KMS-11 (cell line): ENCODE measurements at regions not wholly inside any gene's neighbourhood (a gene's known extent, or its start where the extent isn't known, plus 50 kb on each side); places are given as distances from the start of the nearest gene placed in this dataset.

Source experiments
- H2AFZ ChIP-seq: fragments of 200-600 bp; sonication (generic); 2 replicates; pipeline ENCODE4 v1.6.1; 2016; ENCODE audit warnings: antibody characterized with exemption, mixed run types, low read depth
- H3K27ac ChIP-seq: fragments of 200-600 bp; sonication (generic); 2 replicates; pipeline ENCODE4 v1.6.1; 2016; ENCODE audit warnings: mild to moderate bottlenecking, mixed run types
- H3K27me3 ChIP-seq: fragments of 200-600 bp; sonication (generic); 2 replicates; pipeline ENCODE4 v1.6.1; 2017; ENCODE audit warnings: mild to moderate bottlenecking, low read depth, mixed run types, moderate library complexity; ENCODE audit not compliant: insufficient read depth
- H3K36me3 ChIP-seq: fragments of 200-600 bp; sonication (generic); 2 replicates; pipeline ENCODE4 v1.6.1; 2017; ENCODE audit warnings: mild to moderate bottlenecking, mixed run types; ENCODE audit not compliant: insufficient read depth
- H3K4me1 ChIP-seq: fragments of 200-600 bp; sonication (generic); 2 replicates; pipeline ENCODE4 v1.6.1; 2016; ENCODE audit warnings: mild to moderate bottlenecking, low read depth, mixed run types; ENCODE audit not compliant: poor library complexity, severe bottlenecking
- H3K4me2 ChIP-seq: fragments of 200-600 bp; sonication (generic); 2 replicates; pipeline ENCODE4 v1.7.0; 2016; ENCODE audit warnings: mild to moderate bottlenecking, mixed run types
- H3K4me3 ChIP-seq: fragments of 200-600 bp; sonication (generic); IDR thresholded peaks from 2 replicates; pipeline ENCODE4 v1.6.1; 2017; ENCODE audit warnings: low read depth, low read length, mixed read lengths; ENCODE audit not compliant: insufficient read depth
- H3K79me2 ChIP-seq: fragments of 200-600 bp; sonication (generic); 2 replicates; pipeline ENCODE4 v1.6.1; 2016; ENCODE audit warnings: low read depth, mixed run types; ENCODE audit not compliant: insufficient read depth
- H3K9ac ChIP-seq: fragments of 200-600 bp; sonication (generic); 2 replicates; pipeline ENCODE4 v1.6.1; 2016; ENCODE audit warnings: mild to moderate bottlenecking, mixed run types
- H4K20me1 ChIP-seq: fragments of 200-600 bp; sonication (generic); 2 replicates; pipeline ENCODE4 v1.6.1; 2016; ENCODE audit warnings: mild to moderate bottlenecking, mixed run types; ENCODE audit not compliant: insufficient read depth
- TF ChIP-seq, protein P1 (sequence below): fragments of 200-600 bp; sonication (generic); conservative IDR thresholded peaks from 2 replicates; pipeline ENCODE4 v1.6.1; 2017; ENCODE audit warnings: low read depth, mild to moderate bottlenecking, antibody characterized with exemption, low read length, moderate library complexity, mixed read lengths

DNA sequence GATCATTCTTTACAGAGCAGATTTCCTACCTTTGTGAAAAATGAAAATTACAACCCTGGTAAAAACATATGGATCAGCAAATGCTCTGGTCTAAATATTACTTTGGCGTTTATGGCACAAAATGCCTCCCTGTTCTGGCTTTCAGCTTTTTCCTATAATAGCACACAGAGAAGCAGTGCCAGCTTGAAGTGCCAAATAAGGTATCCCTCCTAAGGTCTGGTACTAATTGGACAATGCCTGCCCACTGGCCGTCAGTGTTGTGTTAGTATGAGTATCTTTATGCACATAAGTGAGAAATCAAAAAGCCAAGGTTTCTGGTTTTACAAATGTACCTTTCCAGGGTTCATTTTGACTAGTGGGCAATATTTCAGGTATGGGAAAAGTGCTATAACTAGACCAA lies 1293.7 kb upstream of the FAM98A start:
- no peaks in the 10 kb centered on the region for H3K4me1 ChIP-seq
- no peak overlapping the region for H3K4me3 ChIP-seq
- H3K79me2 ChIP-seq, result no peaks in the 10 kb centered on the region
- no peaks in the 10 kb centered on the region for H3K36me3 ChIP-seq
- H3K27ac ChIP-seq, result no peak overlapping the region
- no peaks in the 10 kb centered on the region for H3K27me3 ChIP-seq
- no peak overlapping the region for H3K4me2 ChIP-seq
- no peaks in the 10 kb centered on the region for H4K20me1 ChIP-seq
- TF ChIP-seq, protein P1, sequence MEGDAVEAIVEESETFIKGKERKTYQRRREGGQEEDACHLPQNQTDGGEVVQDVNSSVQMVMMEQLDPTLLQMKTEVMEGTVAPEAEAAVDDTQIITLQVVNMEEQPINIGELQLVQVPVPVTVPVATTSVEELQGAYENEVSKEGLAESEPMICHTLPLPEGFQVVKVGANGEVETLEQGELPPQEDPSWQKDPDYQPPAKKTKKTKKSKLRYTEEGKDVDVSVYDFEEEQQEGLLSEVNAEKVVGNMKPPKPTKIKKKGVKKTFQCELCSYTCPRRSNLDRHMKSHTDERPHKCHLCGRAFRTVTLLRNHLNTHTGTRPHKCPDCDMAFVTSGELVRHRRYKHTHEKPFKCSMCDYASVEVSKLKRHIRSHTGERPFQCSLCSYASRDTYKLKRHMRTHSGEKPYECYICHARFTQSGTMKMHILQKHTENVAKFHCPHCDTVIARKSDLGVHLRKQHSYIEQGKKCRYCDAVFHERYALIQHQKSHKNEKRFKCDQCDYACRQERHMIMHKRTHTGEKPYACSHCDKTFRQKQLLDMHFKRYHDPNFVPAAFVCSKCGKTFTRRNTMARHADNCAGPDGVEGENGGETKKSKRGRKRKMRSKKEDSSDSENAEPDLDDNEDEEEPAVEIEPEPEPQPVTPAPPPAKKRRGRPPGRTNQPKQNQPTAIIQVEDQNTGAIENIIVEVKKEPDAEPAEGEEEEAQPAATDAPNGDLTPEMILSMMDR, result no peak
- H3K9ac ChIP-seq, result no peak overlapping the region
- H2AFZ ChIP-seq, result no peak overlapping the region

DNA sequence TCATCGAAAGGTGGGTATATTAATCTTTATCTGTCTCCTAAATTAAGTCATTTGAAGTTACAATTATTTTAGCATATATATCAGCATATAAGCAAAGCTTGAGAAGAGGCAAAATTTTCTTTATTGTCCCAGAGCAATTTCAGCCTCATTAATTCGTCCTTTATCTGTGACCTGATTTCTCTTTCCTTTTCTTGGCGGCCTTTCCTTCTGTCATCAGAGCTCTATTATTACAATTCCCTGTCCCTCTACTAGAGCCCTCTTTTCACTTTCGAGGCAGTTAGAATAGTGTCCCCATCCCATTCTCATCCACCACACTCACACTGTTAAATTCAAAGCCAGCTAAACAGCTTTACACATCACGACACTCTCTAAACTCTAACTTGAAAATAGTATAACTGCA lies 1293.2 kb upstream of the FAM98A start:
- Histone ChIP-seq H3K36me3 (no peaks in the 10 kb centered on the region), H2AFZ (no peak overlapping the region), H3K4me3 (no peak overlapping the region), H3K27me3 (no peaks in the 10 kb centered on the region), H3K4me2 (no peak overlapping the region), H3K9ac (no peak overlapping the region), H3K27ac (no peak overlapping the region), H4K20me1 (no peaks in the 10 kb centered on the region), H3K4me1 (no peaks in the 10 kb centered on the region), H3K79me2 (no peaks in the 10 kb centered on the region)
- TF ChIP-seq, protein P1, result no peak

DNA sequence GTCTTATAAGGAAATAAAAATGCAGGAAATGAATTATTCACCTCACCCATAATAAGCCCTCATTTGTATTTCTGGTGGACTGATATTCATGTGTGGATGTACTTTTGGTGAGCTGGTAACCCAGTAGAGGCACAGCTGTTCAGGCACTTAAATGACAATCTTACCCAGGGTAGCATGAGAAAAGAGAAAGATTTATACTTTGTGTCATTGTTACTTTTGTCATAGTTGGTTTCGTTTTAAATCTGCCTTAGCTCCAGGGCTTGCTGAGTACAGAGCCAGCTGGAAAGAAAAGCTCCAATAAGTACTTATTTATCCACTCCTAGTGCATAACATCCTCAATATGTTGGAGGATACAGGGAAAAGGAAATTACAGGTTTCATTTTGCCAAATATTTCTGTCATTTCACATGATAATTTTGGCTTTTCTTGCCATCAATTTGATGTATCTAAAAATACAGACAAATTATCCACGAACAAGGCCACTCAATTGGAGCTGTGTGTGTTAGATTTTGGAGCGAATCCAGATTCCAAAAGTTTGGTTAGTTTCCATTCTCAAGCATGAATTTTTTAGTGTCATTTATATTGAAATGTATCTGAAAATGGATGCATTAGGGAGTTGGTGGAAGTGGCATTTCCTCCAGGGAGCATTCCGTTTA lies 1276.1 kb upstream of the FAM98A start:
- H3K79me2 ChIP-seq, result no peaks in the 10 kb centered on the region
- no peaks in the 10 kb centered on the region for H3K4me1 ChIP-seq
- no peak overlapping the region for H3K4me2 ChIP-seq
- H3K27me3 ChIP-seq, result no peaks in the 10 kb centered on the region
- no peak overlapping the region for H3K4me3 ChIP-seq
- TF ChIP-seq, protein P1, result no peak
- no peak overlapping the region for H3K27ac ChIP-seq
- no peak overlapping the region for H2AFZ ChIP-seq
- no peaks in the 10 kb centered on the region for H3K36me3 ChIP-seq
- no peak overlapping the region for H3K9ac ChIP-seq
- H4K20me1 ChIP-seq, result no peaks in the 10 kb centered on the region

DNA sequence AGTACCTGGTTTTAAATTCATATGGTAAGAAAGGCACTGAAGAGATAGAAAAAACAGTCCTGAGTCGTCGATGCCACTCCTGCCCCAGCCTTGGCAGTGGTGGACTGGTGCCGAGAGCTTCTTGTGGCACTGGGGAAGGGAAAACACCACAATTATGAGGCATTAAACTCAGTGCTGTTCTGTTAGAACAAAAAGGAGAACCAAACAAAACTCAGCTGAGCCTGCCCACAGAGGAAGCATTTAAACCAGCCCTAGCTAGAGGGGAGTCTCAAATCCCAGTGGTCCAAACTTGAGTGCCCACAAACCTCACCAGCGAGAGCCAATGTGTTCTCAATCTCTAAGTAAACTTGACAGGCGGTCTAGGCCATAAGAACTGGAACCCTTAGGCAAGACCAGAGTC lies 1254.5 kb upstream of the FAM98A start:
- Histone ChIP-seq H3K4me3 (no peak overlapping the region), H3K79me2 (no peaks in the 10 kb centered on the region), H3K36me3 (no peaks in the 10 kb centered on the region), H3K9ac (no peak overlapping the region), H3K27ac (no peak overlapping the region), H3K27me3 (no peaks in the 10 kb centered on the region), H3K4me2 (no peak overlapping the region), H4K20me1 (no peaks in the 10 kb centered on the region), H2AFZ (no peak overlapping the region), H3K4me1 (no peaks in the 10 kb centered on the region)
- TF ChIP-seq, protein P1, result no peak
